VCaP (cell line): ENCODE measurements at regions not wholly inside any gene's neighbourhood (a gene's known extent, or its start where the extent isn't known, plus 50 kb on each side); places are given as distances from the start of the nearest gene placed in this dataset.

ENCODE experiments used
- H3K27ac ChIP-seq: fragments of 450-650 bp; 2 replicates; pipeline ENCODE4 v1.5.1; 2017
- TF ChIP-seq, protein P1 (sequence below): fragments of 450-650 bp; conservative IDR thresholded peaks from 2 replicates; pipeline ENCODE4 v1.5.1; 2017; ENCODE audit warnings: mild to moderate bottlenecking, moderate library complexity

DNA sequence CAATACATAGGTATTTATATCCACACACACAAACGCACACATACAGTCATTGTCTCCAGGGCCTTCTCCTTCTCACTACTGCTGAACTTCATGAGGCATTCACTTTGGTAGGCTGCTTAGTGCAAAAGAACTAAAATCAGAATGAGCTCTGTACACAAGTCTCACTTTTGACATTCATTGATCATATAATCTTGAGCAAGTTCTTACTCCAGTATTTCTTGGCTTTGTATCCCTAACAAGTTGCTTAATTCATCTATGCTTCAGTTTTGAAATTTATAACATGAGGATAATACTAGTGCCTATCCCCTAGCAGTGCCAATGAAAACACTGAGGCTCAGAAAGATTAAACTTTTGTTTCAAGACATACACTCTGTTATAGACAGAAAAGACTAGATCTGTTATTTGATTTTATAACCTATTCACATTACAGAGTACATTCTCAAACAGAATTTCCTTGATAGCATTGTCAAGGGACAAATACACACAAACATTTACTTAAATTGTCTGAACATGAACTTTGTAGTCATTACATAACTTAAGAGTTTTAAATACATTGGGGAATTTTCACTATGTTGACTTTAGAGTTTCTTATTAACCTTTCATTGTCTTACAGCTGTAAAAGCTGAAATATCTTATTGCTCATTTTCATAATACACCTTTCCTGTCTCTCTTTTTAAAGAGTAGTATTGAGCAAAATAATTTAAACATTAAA is 55.0 kb upstream of the SI start:
- H3K27ac ChIP-seq, result peak overlapping the region; percentile 55
- TF ChIP-seq, protein P1, sequence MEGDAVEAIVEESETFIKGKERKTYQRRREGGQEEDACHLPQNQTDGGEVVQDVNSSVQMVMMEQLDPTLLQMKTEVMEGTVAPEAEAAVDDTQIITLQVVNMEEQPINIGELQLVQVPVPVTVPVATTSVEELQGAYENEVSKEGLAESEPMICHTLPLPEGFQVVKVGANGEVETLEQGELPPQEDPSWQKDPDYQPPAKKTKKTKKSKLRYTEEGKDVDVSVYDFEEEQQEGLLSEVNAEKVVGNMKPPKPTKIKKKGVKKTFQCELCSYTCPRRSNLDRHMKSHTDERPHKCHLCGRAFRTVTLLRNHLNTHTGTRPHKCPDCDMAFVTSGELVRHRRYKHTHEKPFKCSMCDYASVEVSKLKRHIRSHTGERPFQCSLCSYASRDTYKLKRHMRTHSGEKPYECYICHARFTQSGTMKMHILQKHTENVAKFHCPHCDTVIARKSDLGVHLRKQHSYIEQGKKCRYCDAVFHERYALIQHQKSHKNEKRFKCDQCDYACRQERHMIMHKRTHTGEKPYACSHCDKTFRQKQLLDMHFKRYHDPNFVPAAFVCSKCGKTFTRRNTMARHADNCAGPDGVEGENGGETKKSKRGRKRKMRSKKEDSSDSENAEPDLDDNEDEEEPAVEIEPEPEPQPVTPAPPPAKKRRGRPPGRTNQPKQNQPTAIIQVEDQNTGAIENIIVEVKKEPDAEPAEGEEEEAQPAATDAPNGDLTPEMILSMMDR, result no peak

DNA sequence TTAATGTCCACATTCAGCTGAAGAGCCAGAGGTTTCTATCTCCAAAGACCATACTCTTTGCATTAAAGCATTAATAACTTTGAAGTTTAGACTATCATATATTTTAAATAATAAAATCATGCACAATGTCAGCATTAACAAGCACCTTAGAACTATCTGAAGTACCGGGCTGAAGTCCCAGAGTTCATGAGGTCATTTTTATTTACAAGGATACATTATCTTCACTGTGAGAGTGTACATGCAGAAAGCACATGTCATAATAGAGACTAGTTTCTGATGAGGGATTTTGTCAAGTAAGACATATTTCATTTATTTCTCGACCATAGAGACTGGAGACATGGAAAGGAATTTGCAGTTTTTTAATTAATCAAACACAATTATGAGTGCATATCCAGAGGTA is 52.4 kb upstream of the SI start:
- TF ChIP-seq, protein P1, result no peak
- peak overlapping the region; percentile 55; the same call in 1 of the 2 replicates for H3K27ac ChIP-seq

DNA sequence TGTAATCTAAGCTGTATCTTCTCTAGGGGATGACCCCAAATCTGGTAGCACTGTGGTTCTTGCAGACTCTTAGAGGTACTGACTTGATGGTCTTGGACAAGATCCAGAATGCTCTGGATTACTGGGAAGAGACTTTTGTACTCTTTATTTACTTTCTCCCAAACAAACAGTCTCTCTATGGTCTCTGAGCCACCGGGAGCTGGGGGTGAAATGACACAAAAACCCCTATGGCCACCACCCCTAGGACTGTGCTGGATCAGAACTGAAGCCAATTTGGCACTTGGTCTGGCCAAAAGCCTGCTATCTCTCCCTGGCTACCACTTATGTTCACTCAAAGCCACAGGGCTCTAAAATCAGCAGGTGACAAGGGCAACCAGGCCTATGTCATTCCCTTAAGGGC is 50.2 kb upstream of the SI start:
- no peak overlapping the region for H3K27ac ChIP-seq
- TF ChIP-seq, protein P1, result no peak
